Loucy (cell line): ENCODE measurements at regions not wholly inside any gene's neighbourhood (a gene's known extent, or its start where the extent isn't known, plus 50 kb on each side); places are given as distances from the start of the nearest gene placed in this dataset.

Source experiments
- EZH2phosphoT487 ChIP-seq: fragments of 200-600 bp; IDR thresholded peaks from 2 replicates; pipeline ENCODE4 v1.6.1; 2018; ENCODE audit warnings: antibody characterized with exemption, mild to moderate bottlenecking, moderate library complexity, borderline replicate concordance
- TF ChIP-seq, protein P1 (sequence below): fragments of 200-600 bp; sonication (generic); conservative IDR thresholded peaks from 2 replicates; pipeline ENCODE4 v1.5.1; 2014; ENCODE audit warnings: mild to moderate bottlenecking, antibody characterized with exemption, low read length

DNA sequence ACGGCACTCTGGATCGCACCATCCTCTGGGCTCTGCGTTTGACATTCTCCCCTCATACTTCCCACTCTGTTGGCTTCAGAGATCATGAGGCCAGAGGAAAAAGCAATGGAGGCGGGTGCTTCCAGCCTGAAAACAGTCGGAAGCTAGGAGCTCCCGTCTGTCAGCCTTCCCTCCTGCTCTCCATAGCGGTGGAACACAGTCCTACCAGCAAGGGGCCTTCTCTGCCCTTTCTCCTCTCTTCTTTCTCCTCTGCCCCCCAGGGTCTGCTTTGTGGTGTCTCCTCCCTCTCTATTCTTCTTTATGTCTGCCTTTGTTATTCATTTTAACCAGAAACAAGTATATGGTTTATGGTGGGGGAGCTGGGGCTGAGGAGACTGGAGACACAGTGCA is 152.5 kb upstream of the NFIB start:
- TF ChIP-seq, protein P1, sequence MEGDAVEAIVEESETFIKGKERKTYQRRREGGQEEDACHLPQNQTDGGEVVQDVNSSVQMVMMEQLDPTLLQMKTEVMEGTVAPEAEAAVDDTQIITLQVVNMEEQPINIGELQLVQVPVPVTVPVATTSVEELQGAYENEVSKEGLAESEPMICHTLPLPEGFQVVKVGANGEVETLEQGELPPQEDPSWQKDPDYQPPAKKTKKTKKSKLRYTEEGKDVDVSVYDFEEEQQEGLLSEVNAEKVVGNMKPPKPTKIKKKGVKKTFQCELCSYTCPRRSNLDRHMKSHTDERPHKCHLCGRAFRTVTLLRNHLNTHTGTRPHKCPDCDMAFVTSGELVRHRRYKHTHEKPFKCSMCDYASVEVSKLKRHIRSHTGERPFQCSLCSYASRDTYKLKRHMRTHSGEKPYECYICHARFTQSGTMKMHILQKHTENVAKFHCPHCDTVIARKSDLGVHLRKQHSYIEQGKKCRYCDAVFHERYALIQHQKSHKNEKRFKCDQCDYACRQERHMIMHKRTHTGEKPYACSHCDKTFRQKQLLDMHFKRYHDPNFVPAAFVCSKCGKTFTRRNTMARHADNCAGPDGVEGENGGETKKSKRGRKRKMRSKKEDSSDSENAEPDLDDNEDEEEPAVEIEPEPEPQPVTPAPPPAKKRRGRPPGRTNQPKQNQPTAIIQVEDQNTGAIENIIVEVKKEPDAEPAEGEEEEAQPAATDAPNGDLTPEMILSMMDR: no peak
- TF ChIP-seq EZH2phosphoT487: no peak
